ENCODE measurements at regions not wholly inside any gene's neighbourhood (a gene's known extent, or its start where the extent isn't known, plus 50 kb on each side); places are given as distances from the start of the nearest gene placed in this dataset.

DNA sequence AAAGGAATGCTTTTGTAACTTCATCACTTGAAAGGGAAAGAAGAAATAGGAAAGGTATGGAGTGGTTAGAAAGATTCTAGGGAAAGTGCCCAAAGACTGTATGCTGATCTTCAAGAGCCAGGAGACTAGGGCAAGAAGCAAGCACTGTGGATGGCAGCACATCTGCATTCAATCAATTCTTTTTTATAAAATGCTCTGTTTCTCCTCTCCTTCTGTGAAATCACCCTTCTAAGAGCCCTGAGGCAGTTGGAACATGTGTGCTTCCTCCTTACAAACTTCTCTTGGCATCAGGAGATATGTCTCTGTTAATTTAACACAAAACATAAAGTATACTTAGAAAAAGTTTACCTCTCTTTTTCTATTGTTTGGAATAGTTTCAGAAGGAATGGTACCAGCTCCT, 1162.2 kb upstream of the GJE1 start:
- TF ChIP-seq, protein P1, sequence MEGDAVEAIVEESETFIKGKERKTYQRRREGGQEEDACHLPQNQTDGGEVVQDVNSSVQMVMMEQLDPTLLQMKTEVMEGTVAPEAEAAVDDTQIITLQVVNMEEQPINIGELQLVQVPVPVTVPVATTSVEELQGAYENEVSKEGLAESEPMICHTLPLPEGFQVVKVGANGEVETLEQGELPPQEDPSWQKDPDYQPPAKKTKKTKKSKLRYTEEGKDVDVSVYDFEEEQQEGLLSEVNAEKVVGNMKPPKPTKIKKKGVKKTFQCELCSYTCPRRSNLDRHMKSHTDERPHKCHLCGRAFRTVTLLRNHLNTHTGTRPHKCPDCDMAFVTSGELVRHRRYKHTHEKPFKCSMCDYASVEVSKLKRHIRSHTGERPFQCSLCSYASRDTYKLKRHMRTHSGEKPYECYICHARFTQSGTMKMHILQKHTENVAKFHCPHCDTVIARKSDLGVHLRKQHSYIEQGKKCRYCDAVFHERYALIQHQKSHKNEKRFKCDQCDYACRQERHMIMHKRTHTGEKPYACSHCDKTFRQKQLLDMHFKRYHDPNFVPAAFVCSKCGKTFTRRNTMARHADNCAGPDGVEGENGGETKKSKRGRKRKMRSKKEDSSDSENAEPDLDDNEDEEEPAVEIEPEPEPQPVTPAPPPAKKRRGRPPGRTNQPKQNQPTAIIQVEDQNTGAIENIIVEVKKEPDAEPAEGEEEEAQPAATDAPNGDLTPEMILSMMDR (IDR thresholded peaks at IDR 0.05; ENCODE audit: insufficient read depth, low read depth, low read length): no peak
- TF ChIP-seq EZH2 (IDR thresholded peaks at IDR 0.05; ENCODE audit: insufficient read depth, low read length): no peak
